IMR-90 (cell line): ENCODE measurements at regions not wholly inside any gene's neighbourhood (a gene's known extent, or its start where the extent isn't known, plus 50 kb on each side); places are given as distances from the start of the nearest gene placed in this dataset.

Source experiments
- MAFK ChIP-seq: IDR thresholded peaks from 2 replicates; pipeline ENCODE4 v1.6.1; 2012; ENCODE audit warnings: low read depth, low read length, improper control_type of control experiment
- NFE2L2 ChIP-seq: fragments of 150-350 bp; IDR thresholded peaks from 2 replicates; pipeline ENCODE4 v1.6.1; 2016; ENCODE audit warnings: low read depth, mild to moderate bottlenecking, low read length
- POLR2A ChIP-seq: IDR thresholded peaks from 2 replicates; pipeline ENCODE4 v1.6.1; 2012; ENCODE audit warnings: mild to moderate bottlenecking, low read depth, low read length
- RAD21 ChIP-seq: IDR thresholded peaks from 2 replicates; pipeline ENCODE4 v1.6.1; 2012; ENCODE audit warnings: low read length, improper control_type of control experiment
- TF ChIP-seq, protein P1 (sequence below): conservative IDR thresholded peaks from 2 replicates; pipeline ENCODE4 v1.5.1; 2012; ENCODE audit warnings: mild to moderate bottlenecking, low read depth, low read length, improper control_type of control experiment
- TF ChIP-seq, protein P2 (sequence below): fragments of 150-350 bp; IDR thresholded peaks from 2 replicates; pipeline ENCODE4 v1.6.1; 2017; ENCODE audit warnings: mild to moderate bottlenecking, antibody characterized with exemption, low read length, low read depth

DNA sequence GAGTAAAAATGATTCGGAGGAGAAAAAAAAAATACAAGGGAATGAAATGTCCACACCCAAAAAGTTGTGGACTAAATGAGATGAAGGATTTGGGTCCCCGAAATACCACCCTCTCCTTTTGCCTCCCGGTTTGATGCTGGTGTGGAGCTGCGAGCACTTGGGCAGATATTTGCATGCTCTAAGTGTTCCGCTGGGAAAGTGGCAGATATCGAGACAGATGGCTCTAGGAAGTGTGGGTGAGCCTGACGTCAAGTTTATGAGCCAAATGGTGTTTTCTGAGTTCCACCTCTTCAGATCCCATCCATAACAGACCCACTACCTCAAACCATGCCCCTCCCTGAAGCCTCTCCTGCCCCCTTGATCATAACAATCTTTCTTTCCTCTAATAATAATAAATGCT, 228.6 kb downstream of the QDPR start:
- TF ChIP-seq, protein P1, sequence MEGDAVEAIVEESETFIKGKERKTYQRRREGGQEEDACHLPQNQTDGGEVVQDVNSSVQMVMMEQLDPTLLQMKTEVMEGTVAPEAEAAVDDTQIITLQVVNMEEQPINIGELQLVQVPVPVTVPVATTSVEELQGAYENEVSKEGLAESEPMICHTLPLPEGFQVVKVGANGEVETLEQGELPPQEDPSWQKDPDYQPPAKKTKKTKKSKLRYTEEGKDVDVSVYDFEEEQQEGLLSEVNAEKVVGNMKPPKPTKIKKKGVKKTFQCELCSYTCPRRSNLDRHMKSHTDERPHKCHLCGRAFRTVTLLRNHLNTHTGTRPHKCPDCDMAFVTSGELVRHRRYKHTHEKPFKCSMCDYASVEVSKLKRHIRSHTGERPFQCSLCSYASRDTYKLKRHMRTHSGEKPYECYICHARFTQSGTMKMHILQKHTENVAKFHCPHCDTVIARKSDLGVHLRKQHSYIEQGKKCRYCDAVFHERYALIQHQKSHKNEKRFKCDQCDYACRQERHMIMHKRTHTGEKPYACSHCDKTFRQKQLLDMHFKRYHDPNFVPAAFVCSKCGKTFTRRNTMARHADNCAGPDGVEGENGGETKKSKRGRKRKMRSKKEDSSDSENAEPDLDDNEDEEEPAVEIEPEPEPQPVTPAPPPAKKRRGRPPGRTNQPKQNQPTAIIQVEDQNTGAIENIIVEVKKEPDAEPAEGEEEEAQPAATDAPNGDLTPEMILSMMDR, result no peak
- TF ChIP-seq, protein P2, sequence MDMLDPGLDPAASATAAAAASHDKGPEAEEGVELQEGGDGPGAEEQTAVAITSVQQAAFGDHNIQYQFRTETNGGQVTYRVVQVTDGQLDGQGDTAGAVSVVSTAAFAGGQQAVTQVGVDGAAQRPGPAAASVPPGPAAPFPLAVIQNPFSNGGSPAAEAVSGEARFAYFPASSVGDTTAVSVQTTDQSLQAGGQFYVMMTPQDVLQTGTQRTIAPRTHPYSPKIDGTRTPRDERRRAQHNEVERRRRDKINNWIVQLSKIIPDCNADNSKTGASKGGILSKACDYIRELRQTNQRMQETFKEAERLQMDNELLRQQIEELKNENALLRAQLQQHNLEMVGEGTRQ, result no peak
- TF ChIP-seq POLR2A (no peak), RAD21 (no peak), NFE2L2 (no peak), MAFK (no peak)
